Prostate gland (tissue), 1 donor: ENCODE measurements at regions not wholly inside any gene's neighbourhood (a gene's known extent, or its start where the extent isn't known, plus 50 kb on each side); places are given as distances from the start of the nearest gene placed in this dataset.

Experiments
- POLR2A ChIP-seq: fragments of 450-650 bp; IDR thresholded peaks from one replicate; pipeline ENCODE4 v1.6.1; 2016; ENCODE audit warnings: antibody characterized with exemption, mild to moderate bottlenecking
- POLR2AphosphoS5 ChIP-seq: sonication (generic); formaldehyde crosslinking; IDR thresholded peaks from one replicate; pipeline ENCODE4 v1.6.1; 2017; ENCODE audit warnings: antibody characterized with exemption

DNA sequence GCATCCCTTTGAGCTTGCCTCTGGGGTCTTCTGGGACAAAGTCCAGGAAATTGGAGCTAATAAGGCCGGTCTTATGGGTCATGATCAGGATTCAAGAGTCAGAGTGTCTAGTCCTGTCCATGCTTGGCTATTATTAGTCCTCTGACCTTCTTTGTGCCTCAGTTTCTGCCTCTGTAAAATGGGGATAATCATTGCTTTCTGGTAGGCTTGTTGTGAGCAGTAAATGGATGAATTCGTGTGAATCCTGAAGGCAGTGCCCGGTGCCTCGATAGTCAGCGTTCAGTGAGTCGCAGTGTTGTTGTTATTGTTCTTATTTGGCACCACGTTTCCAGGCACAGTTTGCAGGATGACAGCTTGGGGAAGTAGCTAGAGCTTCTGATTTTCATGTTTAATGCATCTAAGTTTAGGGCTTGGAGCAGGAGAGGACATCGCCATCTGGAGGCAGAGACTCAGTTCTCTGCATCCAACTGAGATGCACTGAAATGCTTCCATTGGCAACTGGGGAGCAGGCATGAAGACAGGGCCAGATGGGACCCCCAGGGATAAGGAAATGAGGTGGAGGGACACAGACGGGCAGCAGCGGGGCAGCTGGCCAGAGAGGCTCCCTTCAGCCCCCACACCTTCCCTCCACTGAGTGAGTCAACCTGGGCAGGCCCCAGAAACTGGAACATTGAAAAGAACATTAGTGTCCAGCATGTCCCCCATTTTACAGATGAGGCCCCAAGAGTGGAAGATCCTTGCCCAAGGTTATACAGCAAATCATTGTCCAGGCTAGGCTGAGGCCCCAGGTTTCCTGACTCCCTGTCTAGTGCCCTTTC, 160.3 kb downstream of the PTPRU start:
- TF ChIP-seq POLR2A (no peak), POLR2AphosphoS5 (no peak)
